NCI-H2171 (cell line): ENCODE measurements at regions not wholly inside any gene's neighbourhood (a gene's known extent, or its start where the extent isn't known, plus 50 kb on each side); places are given as distances from the start of the nearest gene placed in this dataset.

ENCODE experiments used
- DNase-seq: peaks from one replicate; lab custom pipeline; 2025; lab: John Stamatoyannopoulos, UW

- DNase-seq: no peak
Observed at GRCh38 chr4:180727478-180727877, 1515.7 kb upstream of the TENM3 start.

GRCh38 chr4:180734753-180735432, 1508.3 kb upstream of the TENM3 start:
- DNase-seq: no peak

- DNase-seq: no peak
Observed at GRCh38 chr4:180741703-180742102, 1501.5 kb upstream of the TENM3 start.

GRCh38 chr4:180745019-180745418, 1498.2 kb upstream of the TENM3 start:
- DNase-seq: no peak

GRCh38 chr4:180751009-180751408, 1492.2 kb upstream of the TENM3 start:
- no peak for DNase-seq

- no peak for DNase-seq
Observed at GRCh38 chr4:180757927-180758326, 1485.3 kb upstream of the TENM3 start.

- DNase-seq: no peak
Observed at GRCh38 chr4:180766045-180766444, 1477.2 kb upstream of the TENM3 start.

- no peak for DNase-seq
Observed at GRCh38 chr4:180766944-180767729, 1476.1 kb upstream of the TENM3 start.

GRCh38 chr4:180768610-180769009, 1474.6 kb upstream of the TENM3 start:
- no peak for DNase-seq

GRCh38 chr4:180769791-180770190, 1473.4 kb upstream of the TENM3 start:
- no peak for DNase-seq

GRCh38 chr4:180770265-180770664, 1472.9 kb upstream of the TENM3 start:
- DNase-seq: no peak

GRCh38 chr4:180784940-180785339, 1458.3 kb upstream of the TENM3 start:
- DNase-seq: no peak

- DNase-seq: no peak
Observed at GRCh38 chr4:180788729-180789128, 1454.5 kb upstream of the TENM3 start.

GRCh38 chr4:180789929-180790328, 1453.3 kb upstream of the TENM3 start:
- no peak for DNase-seq

- DNase-seq: no peak
Observed at GRCh38 chr4:180790471-180790870, 1452.7 kb upstream of the TENM3 start.

GRCh38 chr4:180792541-180792940, 1450.7 kb upstream of the TENM3 start:
- DNase-seq: no peak

GRCh38 chr4:180794333-180794732, 1448.9 kb upstream of the TENM3 start:
- DNase-seq: no peak

- no peak for DNase-seq
Observed at GRCh38 chr4:180798036-180798577, 1445.1 kb upstream of the TENM3 start.

GRCh38 chr4:180799798-180800197, 1443.4 kb upstream of the TENM3 start:
- DNase-seq: no peak

- DNase-seq: no peak
Observed at GRCh38 chr4:180805101-180805500, 1438.1 kb upstream of the TENM3 start.

GRCh38 chr4:180808862-180809261, 1434.3 kb upstream of the TENM3 start:
- no peak for DNase-seq

- no peak for DNase-seq
Observed at GRCh38 chr4:180809439-180809838, 1433.8 kb upstream of the TENM3 start.

- no peak for DNase-seq
Observed at GRCh38 chr4:180810581-180810980, 1432.6 kb upstream of the TENM3 start.
